HS-27A (cell line): ENCODE measurements at regions not wholly inside any gene's neighbourhood (a gene's known extent, or its start where the extent isn't known, plus 50 kb on each side); places are given as distances from the start of the nearest gene placed in this dataset.

ENCODE experiments used
- DNase-seq: peaks from one replicate; pipeline ENCODE4 v3.0.0-alpha.2; 2012; ENCODE audit warnings: low read depth, missing footprints

GRCh38 chr3:68467465-68467864, 464.9 kb downstream of the TAFA4 start:
- DNase-seq, result no peak

- DNase-seq, result no peak
These were observed 473.8 kb downstream of the TAFA4 start for GRCh38 chr3:68458581-68458980.

DNA sequence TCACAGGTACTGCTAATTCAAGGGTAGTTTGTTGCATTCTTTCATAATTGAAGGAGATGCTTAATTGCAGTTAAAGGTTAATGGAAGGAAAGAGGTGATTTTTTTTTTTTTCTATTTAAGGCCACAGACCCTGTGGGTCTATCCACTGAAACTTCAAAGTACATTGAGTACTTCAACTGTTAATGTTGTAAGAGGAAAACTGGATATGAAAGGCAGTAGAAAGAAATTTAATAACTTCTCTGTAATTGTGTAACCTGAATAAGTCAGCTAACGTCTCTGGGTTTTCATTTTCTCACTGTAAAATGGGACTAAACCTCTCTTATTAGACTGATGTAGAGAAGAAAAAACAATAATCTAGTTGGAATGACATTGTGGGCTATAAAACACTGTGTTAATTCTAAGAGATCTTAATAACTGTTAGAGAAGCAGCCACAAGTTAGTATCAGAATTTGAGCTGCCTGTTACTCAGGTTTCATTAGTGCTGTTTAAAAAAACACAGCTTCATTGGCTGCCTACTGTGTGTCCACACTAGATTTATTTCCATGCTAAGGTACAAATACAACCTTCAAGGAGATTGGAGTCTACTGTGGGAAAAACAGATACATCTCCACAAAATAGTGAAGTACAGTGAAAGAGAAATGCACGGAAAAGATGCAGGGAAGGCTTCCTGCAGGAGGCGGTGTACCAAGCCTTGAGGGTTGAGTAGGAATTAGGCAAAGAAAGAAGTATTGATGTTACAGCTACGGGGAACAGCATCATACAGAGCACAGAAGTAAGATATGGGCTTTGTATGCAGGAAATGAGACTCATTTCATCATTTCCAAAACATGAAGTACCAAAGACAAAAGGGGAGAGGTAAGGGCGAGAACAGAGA, 483.6 kb downstream of the TAFA4 start:
- DNase-seq, result no peak

- no peak for DNase-seq
These were observed 484.5 kb downstream of the TAFA4 start for GRCh38 chr3:68447885-68448284.

- no peak for DNase-seq
These were observed 491.3 kb downstream of the TAFA4 start for GRCh38 chr3:68441054-68441453.

- DNase-seq, result no peak
These were observed 495.5 kb downstream of the TAFA4 start for GRCh38 chr3:68436619-68437401.

GRCh38 chr3:68428495-68428894, 503.9 kb downstream of the TAFA4 start:
- DNase-seq, result no peak

DNA sequence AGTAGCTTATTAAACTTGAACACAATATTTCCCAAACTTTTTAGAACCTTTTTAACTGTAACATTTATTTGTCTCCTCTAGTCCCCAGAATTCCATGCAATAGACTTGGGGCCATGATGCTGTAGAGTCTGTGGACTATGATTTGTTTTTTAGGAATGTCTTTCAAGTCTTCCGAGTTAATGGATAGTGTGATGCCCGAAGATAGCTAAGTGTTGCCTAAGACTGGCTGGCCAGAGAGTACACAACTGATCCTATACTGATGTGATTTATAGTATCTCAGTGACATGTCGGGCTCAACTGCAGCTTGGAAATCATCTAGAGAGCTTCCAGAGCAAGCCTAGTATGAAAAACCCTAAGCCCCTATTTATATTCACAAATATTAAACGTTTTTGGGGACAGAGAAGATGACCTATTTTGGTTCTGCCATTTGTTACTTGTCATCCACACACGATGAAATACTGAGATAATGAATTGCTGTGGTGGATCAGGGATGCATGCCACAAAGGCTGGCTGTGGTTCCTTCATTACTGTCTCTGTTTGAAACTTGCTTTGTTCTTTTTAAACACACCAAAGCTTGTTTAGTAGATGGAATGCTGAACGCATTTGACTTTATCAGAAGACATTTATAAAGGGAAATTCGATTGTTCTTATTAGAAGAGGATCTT, 507.4 kb downstream of the TAFA4 start:
- DNase-seq, result no peak

- no peak for DNase-seq
These were observed 523.7 kb downstream of the TAFA4 start for GRCh38 chr3:68408626-68409025.

GRCh38 chr3:68403741-68404140, 528.6 kb downstream of the TAFA4 start:
- DNase-seq, result no peak

DNA sequence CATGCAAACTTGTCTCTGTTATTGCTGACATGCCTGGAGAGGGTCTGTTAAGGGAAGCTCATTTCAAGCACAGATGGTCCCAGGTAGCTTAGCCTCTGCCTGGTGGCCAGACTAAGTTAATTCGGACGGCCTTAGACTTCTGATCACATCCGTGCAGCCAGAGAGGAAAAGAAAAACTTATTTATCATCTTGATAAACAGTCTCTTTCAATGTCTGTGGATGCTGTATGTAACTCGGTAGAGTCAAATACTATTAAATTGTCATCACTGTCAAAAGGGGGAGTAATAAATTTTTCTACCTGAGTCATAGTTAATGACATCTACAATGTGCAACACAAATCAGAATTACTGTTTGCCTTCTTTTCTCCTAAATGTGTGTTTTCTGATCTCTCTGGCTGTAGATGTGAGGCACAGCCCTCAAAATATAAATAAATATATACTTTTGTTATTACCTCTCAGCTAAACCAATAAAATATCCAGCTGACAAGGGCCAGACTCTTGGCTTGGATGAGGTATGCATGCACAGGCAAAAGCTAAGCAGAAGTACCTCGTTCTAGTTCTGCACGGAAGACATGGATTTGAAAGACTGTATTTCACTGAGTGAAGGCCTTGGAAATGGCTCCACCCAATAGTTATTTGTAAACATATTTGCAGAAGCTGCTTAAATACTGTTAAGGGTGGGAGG, 530.0 kb downstream of the TAFA4 start:
- no peak for DNase-seq

GRCh38 chr3:68378631-68379030, 553.7 kb downstream of the TAFA4 start:
- DNase-seq, result no peak

DNA sequence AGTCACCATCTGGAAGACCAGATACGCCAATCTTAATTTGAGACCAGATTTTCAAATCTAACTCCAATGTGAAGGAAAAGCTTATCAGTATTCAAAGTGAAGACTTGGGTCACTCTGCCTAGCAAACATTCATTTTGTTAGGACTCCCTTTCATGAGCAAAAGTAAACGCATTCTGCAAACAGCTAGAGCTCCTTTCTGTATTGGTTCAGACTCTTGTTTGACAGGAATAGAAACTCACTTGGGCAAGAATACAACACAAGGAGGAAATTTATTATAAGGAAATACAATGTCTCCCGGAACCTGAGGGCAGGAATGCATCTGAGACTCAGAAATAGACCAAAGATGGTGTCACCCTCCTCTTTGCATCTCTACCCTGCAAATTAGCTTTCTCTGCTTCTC, 558.6 kb downstream of the TAFA4 start:
- no peak for DNase-seq

GRCh38 chr3:68363796-68364195, 568.6 kb downstream of the TAFA4 start:
- no peak for DNase-seq

GRCh38 chr3:68360492-68360891, 571.9 kb downstream of the TAFA4 start:
- DNase-seq, result no peak

DNA sequence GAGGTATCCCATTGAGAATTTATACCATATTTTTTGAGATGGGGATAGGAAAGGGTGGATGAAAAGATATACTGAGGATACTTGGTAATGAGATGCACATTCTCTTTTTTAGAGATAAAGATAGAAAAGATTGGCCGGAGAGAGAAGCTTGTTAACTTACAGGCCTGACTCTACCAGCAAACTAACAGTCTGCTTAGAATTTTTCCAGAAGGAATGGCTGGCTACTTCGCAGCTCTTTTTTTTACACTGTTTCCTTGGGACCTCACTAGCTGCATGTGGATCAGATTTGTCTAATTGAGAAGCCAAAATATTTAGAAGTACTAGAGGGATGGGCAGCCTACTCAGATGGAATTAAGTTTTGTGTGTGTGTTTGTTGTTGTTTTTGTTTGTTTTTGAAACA, 586.6 kb downstream of the TAFA4 start:
- DNase-seq, result no peak

DNA sequence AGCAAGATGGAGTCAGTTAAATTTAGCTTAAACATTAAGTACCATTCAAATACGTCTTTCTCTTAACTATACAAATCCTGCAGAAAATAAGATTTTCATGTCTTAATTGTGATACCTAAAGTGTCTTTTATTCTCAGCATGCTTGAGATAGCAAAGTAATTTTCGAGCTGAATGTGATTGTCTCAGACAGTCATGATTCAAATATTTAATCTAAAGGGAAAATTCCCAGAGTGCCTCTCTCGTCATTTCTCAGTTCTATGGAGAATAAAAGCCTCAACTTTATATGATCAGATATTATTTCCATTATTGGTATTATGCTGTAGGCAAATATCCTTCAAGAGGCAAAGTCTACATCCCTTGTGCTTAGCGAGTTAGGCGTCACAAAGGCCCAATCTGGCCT, 589.9 kb downstream of the TAFA4 start:
- DNase-seq, result no peak

- DNase-seq, result no peak
These were observed 596.3 kb downstream of the TAFA4 start for GRCh38 chr3:68336042-68336441.

- no peak for DNase-seq
These were observed 597.9 kb downstream of the TAFA4 start for GRCh38 chr3:68334367-68334986.

DNA sequence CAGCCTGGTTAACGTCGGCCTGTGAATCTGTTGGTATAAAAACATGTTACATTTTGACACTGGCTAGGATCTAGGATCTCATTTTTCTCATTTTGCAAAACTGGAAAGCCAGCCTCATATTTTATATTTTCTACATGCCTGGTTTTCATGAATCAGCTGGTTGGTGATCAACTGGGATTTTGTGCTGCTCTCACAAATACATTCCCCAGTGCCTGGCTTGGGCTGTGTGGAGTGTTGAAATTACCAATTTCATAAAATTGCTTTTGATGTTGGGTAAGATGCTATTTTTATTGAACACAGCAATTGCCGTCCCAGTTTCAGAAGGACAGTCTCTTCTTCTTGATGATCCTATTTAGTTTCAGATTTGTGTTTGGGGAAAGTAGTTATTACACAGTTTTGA, 604.3 kb downstream of the TAFA4 start:
- no peak for DNase-seq

DNA sequence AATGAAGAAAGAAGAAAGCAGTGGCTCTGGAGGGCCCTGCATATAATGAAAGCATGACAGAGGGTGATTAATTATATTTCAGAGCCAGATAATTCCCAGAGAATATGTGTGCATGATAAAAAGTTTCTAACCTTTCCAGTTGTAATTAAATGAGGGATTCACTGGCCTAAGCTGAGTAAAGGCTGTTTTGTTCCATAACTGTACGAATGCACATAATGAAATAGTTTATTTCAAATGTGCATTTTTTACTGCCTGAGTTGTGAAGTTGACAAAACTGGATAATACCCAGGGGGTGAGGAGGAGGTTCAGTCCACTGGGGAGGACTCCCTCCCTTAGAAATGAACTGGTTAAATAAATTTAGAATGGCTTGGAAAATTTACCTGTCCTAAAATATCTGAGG, 616.4 kb downstream of the TAFA4 start:
- DNase-seq, result no peak

DNA sequence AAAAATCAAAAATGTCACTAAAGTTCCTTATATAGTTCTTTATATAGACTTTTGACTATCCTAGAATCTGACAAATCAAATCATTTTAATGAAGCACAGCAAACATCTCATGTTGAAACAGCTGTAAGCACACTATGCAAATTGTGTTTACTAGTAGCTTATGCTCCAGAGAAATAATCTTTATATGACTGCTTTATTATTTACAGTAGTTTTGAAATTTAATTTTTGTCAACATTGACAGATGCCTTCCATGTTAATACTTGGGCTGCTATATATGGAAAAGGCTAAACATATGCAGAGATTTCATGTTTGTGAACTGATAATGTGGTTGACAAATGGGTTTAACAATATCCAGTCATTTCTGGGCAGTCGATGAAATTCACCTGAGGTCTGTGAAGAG, 616.8 kb downstream of the TAFA4 start:
- no peak for DNase-seq
